ENCODE measurements at regions not wholly inside any gene's neighbourhood (a gene's known extent, or its start where the extent isn't known, plus 50 kb on each side); places are given as distances from the start of the nearest gene placed in this dataset.

DNA sequence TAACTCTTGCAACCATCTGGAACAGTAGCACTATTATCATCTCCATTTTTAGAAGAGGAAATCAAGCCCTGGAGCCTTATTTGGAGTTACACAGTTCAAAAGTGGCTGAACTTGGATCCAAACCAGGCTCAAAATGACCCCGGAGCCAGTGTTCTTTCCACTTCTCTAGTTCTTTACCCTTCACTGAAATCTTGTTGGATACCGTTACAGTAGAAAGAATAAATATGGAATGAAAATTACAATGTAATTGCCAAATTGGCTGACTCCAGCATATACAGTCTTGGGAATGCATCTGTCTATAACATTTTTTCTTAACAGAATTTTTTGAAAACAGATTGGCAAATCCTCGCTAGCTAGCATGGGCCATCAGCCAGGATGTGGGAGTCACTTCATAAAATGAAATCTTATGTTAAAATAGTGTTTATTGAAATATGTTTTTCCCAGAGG lies 261.4 kb downstream of the CTH start (continued):
- TF ChIP-seq, protein P1, sequence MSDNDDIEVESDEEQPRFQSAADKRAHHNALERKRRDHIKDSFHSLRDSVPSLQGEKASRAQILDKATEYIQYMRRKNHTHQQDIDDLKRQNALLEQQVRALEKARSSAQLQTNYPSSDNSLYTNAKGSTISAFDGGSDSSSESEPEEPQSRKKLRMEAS (IDR thresholded peaks at IDR 0.05), result no peak
- no peak for TF ChIP-seq YY1 (IDR thresholded peaks at IDR 0.05; ENCODE audit: low read depth, low read length)
